Glutamatergic neuron (in vitro differentiated cells): ENCODE measurements at regions not wholly inside any gene's neighbourhood (a gene's known extent, or its start where the extent isn't known, plus 50 kb on each side); places are given as distances from the start of the nearest gene placed in this dataset.

Source experiments
- DNase-seq: peaks from one replicate; pipeline ENCODE4 v3.0.0; 2022
- H3K27ac Mint-ChIP-seq: one replicate; pipeline ENCODE4 v1.8.0; 2020; ENCODE audit warnings: mild to moderate bottlenecking, mixed read lengths, inconsistent platforms; ENCODE audit not compliant: unreplicated experiment
- H3K27me3 Mint-ChIP-seq: one replicate; pipeline ENCODE4 v1.8.0; 2020; ENCODE audit warnings: mild to moderate bottlenecking, moderate library complexity, mixed read lengths, inconsistent platforms; ENCODE audit not compliant: unreplicated experiment
- H3K36me3 Mint-ChIP-seq: one replicate; pipeline ENCODE4 v1.8.0; 2020; ENCODE audit warnings: mild to moderate bottlenecking, mixed read lengths, inconsistent platforms; ENCODE audit not compliant: unreplicated experiment
- H3K4me1 Mint-ChIP-seq: one replicate; pipeline ENCODE4 v1.8.0; 2020; ENCODE audit warnings: mild to moderate bottlenecking, low read depth, mixed read lengths, inconsistent platforms; ENCODE audit not compliant: unreplicated experiment
- H3K4me3 Mint-ChIP-seq: one replicate; pipeline ENCODE4 v1.8.0; 2020; ENCODE audit warnings: mild to moderate bottlenecking, mixed read lengths, inconsistent platforms; ENCODE audit not compliant: unreplicated experiment
- H3K9me3 Mint-ChIP-seq: one replicate; pipeline ENCODE4 v1.8.0; 2020; ENCODE audit warnings: mild to moderate bottlenecking, moderate library complexity, mixed read lengths, inconsistent platforms; ENCODE audit not compliant: unreplicated experiment
- CTCF ChIP-seq: fragments of 200-600 bp; sonication (generic); IDR thresholded peaks from one replicate; pipeline ENCODE4 v1.5.0; 2021; ENCODE audit not compliant: partially characterized antibody, unreplicated experiment

GRCh38 chr2:19473350-19473749 is 114.9 kb upstream of the OSR1 start:
- H3K27me3 Mint-ChIP-seq: no peaks in the 10 kb centered on the region
- H3K4me3 Mint-ChIP-seq: no peak overlapping the region
- H3K27ac Mint-ChIP-seq: no peak overlapping the region
- no peak for DNase-seq
- no peaks in the 10 kb centered on the region for H3K36me3 Mint-ChIP-seq
- no peak for TF ChIP-seq CTCF
- no peaks in the 10 kb centered on the region for H3K4me1 Mint-ChIP-seq
- no peaks in the 10 kb centered on the region for H3K9me3 Mint-ChIP-seq

- H3K27me3 Mint-ChIP-seq: no peaks in the 10 kb centered on the region
- H3K27ac Mint-ChIP-seq: no peak overlapping the region
- no peaks in the 10 kb centered on the region for H3K36me3 Mint-ChIP-seq
- no peaks in the 10 kb centered on the region for H3K9me3 Mint-ChIP-seq
- H3K4me1 Mint-ChIP-seq: no peaks in the 10 kb centered on the region
- no peak for DNase-seq
- no peak overlapping the region for H3K4me3 Mint-ChIP-seq
- TF ChIP-seq CTCF: no peak
Observed at GRCh38 chr2:19472391-19472978, 114.1 kb upstream of the OSR1 start.

- no peak for DNase-seq
- no peaks in the 10 kb centered on the region for H3K9me3 Mint-ChIP-seq
- no peaks in the 10 kb centered on the region for H3K36me3 Mint-ChIP-seq
- no peak for TF ChIP-seq CTCF
- H3K4me1 Mint-ChIP-seq: no peaks in the 10 kb centered on the region
- H3K27ac Mint-ChIP-seq: no peak overlapping the region
- H3K27me3 Mint-ChIP-seq: no peaks in the 10 kb centered on the region
- no peak overlapping the region for H3K4me3 Mint-ChIP-seq
Observed at GRCh38 chr2:19471491-19471890, 113.1 kb upstream of the OSR1 start.

GRCh38 chr2:19465978-19466377 is 107.6 kb upstream of the OSR1 start:
- no peak for DNase-seq
- H3K27me3 Mint-ChIP-seq: peaks cover 2% of the 10 kb centered on the region
- peaks cover 22% of the 10 kb centered on the region for H3K4me1 Mint-ChIP-seq
- H3K36me3 Mint-ChIP-seq: peaks cover 4% of the 10 kb centered on the region
- TF ChIP-seq CTCF: no peak
- H3K27ac Mint-ChIP-seq: no peak overlapping the region
- no peak overlapping the region for H3K4me3 Mint-ChIP-seq
- H3K9me3 Mint-ChIP-seq: peaks cover 9% of the 10 kb centered on the region

GRCh38 chr2:19462256-19462645 is 103.8 kb upstream of the OSR1 start:
- Mint-ChIP-seq H3K27me3 (peaks cover 2% of the 10 kb centered on the region), H3K4me1 (peaks cover 28% of the 10 kb centered on the region), H3K36me3 (peaks cover 4% of the 10 kb centered on the region), H3K27ac (peak overlapping the region; percentile 71), H3K9me3 (peaks cover 9% of the 10 kb centered on the region), H3K4me3 (peak overlapping the region; percentile 13)
- TF ChIP-seq CTCF: no peak
- DNase-seq: no peak
